ENCODE measurements at regions not wholly inside any gene's neighbourhood (a gene's known extent, or its start where the extent isn't known, plus 50 kb on each side); places are given as distances from the start of the nearest gene placed in this dataset.

DNA sequence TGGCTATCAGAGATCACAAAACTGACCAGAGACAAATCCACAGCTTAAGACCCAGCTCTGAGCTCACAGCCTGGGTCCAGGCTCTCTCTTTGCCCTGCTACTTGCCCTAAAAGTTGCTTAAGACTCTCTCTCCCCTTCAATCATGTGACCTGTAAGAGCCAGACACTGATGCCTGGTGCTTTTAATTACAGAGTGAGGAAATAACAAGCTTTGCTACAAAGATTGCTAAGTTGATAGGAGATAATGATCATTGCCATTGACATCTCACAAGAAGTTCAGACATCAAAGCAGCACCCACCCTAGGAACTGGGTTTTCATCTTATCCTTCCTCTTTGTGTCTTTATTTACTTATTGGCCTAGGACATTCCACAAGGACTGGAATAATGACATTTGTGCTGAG, 125.9 kb upstream of the CD93 start:
- no peak for DNase-seq (ENCODE audit: low spot score)
- peaks cover 0 to 10% (median 0%) of the 10 kb centered on the region in 4 donors for H3K27me3 ChIP-seq (ENCODE audit: control insufficient read depth in 4 of 4, insufficient read depth in 4 of 4, low read length in 3 of 4)
- H3K4me1 ChIP-seq (ENCODE audit: control insufficient read depth in 4 of 4, insufficient read depth in 4 of 4, low read length in 3 of 4), result no peaks in the 10 kb centered on the region
- TF ChIP-seq YY1 (IDR thresholded peaks at IDR 0.05) (no peak), EGR1 (IDR thresholded peaks at IDR 0.05; ENCODE audit: low read depth in 2 of 2) (no peak), FOXA2 (IDR thresholded peaks at IDR 0.05) (no peak), ATF3 (IDR thresholded peaks at IDR 0.05) (no peak), MAX (IDR thresholded peaks at IDR 0.05) (no peak), SP1 (IDR thresholded peaks at IDR 0.05) (no peak), GABPA (IDR thresholded peaks at IDR 0.05 in 1 of 2, conservative IDR thresholded peaks at IDR 0.05 in 1 of 2) (no peak), RAD21 (IDR thresholded peaks at IDR 0.05) (no peak), HNF4G (IDR thresholded peaks at IDR 0.05) (no peak), TAF1 (conservative IDR thresholded peaks at IDR 0.05) (no peak), RXRA (IDR thresholded peaks at IDR 0.05) (no peak), NR2F2 (IDR thresholded peaks at IDR 0.05) (no peak), REST (IDR thresholded peaks at IDR 0.05) (no peak), CTCF (IDR thresholded peaks at IDR 0.05; ENCODE audit: low read depth, low read length, missing input control) (no peak), JUND (IDR thresholded peaks at IDR 0.05) (no peak), HNF4A (conservative IDR thresholded peaks at IDR 0.05) (no peak), FOXA1 (IDR thresholded peaks at IDR 0.05) (no peak)
- TF ChIP-seq, protein P1, sequence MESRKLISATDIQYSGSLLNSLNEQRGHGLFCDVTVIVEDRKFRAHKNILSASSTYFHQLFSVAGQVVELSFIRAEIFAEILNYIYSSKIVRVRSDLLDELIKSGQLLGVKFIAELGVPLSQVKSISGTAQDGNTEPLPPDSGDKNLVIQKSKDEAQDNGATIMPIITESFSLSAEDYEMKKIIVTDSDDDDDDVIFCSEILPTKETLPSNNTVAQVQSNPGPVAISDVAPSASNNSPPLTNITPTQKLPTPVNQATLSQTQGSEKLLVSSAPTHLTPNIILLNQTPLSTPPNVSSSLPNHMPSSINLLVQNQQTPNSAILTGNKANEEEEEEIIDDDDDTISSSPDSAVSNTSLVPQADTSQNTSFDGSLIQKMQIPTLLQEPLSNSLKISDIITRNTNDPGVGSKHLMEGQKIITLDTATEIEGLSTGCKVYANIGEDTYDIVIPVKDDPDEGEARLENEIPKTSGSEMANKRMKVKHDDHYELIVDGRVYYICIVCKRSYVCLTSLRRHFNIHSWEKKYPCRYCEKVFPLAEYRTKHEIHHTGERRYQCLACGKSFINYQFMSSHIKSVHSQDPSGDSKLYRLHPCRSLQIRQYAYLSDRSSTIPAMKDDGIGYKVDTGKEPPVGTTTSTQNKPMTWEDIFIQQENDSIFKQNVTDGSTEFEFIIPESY (IDR thresholded peaks at IDR 0.05), result no peak
- H3K9me3 ChIP-seq (ENCODE audit: control insufficient read depth in 4 of 4, low read length in 3 of 4), result no peaks in the 10 kb centered on the region
- no peaks in the 10 kb centered on the region for H3K36me3 ChIP-seq (ENCODE audit: control insufficient read depth in 4 of 4, insufficient read depth in 3 of 4, low read depth in 1 of 4, low read length in 3 of 4)
- no peak overlapping the region for H3K4me3 ChIP-seq (ENCODE audit: low read depth in 1 of 3, low read length in 3 of 3)
- no peak overlapping the region for H3K27ac ChIP-seq (ENCODE audit: low read depth in 1 of 2, low read length in 2 of 2)
- H3K9ac ChIP-seq (ENCODE audit: low read depth in 1 of 2, low read length in 2 of 2), result no peak overlapping the region
